ENCODE measurements at regions not wholly inside any gene's neighbourhood (a gene's known extent, or its start where the extent isn't known, plus 50 kb on each side); places are given as distances from the start of the nearest gene placed in this dataset.

DNA sequence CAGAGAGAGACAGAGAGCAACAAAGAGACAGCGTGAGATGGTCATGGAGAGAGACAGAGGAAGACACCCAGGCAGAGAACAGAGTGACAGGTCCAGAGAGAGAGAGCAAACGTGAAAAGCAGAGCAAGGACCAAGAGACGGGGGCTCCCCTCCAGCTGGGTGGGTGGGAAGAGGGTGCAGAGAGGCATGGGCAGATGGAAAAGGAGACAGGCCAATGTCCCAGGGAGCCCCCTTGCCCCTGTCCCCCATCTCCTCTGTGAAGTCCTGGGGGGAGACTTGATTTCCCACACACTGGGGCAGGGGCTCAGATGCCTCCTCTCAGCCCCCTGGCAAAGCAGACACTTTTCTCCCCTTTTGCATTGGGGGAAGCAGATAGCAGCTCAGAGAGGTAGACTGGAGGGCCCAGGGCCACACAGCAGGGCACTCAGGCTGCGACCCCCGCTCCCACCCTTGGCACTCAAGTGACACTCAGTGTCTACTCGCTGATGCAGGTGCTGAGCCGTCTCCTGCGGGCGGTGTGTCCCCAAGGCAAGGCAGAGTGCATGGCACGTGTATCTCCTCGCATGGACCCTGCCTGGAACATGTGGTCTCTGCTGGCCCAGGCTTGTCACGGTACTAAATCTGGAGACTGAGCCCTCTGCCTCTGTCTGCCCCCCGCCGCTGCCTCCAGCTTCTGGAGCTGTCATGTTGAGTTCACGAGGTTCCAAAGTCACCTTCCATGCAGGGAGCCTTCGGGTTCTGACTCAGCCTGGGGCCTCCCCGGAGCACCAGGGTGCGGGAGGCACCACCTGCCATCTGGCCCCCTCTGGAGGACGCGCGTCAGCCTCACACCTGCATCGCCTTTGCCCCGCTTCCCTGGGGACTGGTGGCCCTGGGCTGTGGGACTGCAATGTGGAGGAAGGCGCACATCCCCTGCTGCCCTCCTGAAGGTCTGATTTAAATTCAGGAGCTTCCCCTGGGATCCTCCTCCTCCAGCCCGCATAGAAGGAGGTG, 215.9 kb upstream of the GSE1 start:
- no peak overlapping the region for H3K4me3 ChIP-seq (ENCODE audit: low read length)
- H3K4me2 ChIP-seq (ENCODE audit: low read length): no peak overlapping the region
- no peak overlapping the region for H2BK15ac ChIP-seq (replicated peaks; ENCODE audit: low read depth)
- peak overlapping the region; percentile 6 for H2AK5ac ChIP-seq (ENCODE audit: low read length)
- no peak overlapping the region for H4K8ac ChIP-seq (ENCODE audit: low read depth, low read length)
- no peak overlapping the region for H3K4ac ChIP-seq (ENCODE audit: low read depth, low read length)
- H3K27ac ChIP-seq (ENCODE audit: low read depth, low read length): no peak overlapping the region
- no peaks in the 10 kb centered on the region for H3K79me1 ChIP-seq (ENCODE audit: low read length)
- H4K5ac ChIP-seq (ENCODE audit: low read length): no peak overlapping the region
- H3K56ac ChIP-seq (ENCODE audit: low read length): no peak overlapping the region
- H2BK120ac ChIP-seq (ENCODE audit: low read depth, low read length): no peak overlapping the region
- no peak overlapping the region for H3K23ac ChIP-seq (ENCODE audit: low read length)
- no peaks in the 10 kb centered on the region for H3K36me3 ChIP-seq (ENCODE audit: control insufficient read depth, insufficient read depth, low read length)
- H3K79me2 ChIP-seq (ENCODE audit: control insufficient read depth, insufficient read depth, low read length): no peaks in the 10 kb centered on the region
- H3K18ac ChIP-seq (ENCODE audit: low read length): no peak overlapping the region
- DNase-seq: no peak
- no peak overlapping the region for H2BK5ac ChIP-seq (ENCODE audit: low read length)
- WGBS (ENCODE audit: extremely low coverage, insufficient coverage, low lambda C conversion rate): no CpG with 5 or more reads among the region's 25 CpGs
- peaks cover 4% of the 10 kb centered on the region for H3K4me1 ChIP-seq (ENCODE audit: control insufficient read depth, low read depth, low read length)
- H3K9ac ChIP-seq (ENCODE audit: low read length): no peak overlapping the region
- H3K27me3 ChIP-seq (ENCODE audit: insufficient read depth, low read length, poor library complexity): no peaks in the 10 kb centered on the region

DNA sequence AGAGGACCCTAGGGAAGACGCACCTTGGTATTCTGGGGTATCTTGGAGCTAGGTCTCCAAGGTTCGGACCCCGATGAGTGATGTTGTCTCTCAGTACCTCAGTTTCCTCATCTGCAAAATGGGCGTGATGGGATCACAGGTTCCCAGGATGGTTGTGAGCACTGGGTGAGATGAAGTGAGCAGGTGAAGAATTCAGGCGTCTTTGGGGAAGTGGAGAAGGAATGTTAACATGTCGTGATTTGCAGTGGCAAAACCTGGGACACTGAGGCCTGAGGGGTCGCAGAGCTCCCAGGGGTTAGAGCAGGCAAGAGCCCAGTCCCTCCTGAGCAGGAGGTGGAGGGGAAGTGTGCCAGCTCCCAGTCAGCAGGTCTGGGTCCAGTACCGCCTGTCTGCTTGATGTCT, 215.1 kb upstream of the GSE1 start:
- Histone ChIP-seq H3K56ac (ENCODE audit: low read length) (no peak overlapping the region), H2BK120ac (ENCODE audit: low read depth, low read length) (no peak overlapping the region), H3K36me3 (ENCODE audit: control insufficient read depth, insufficient read depth, low read length) (no peaks in the 10 kb centered on the region), H3K4me2 (ENCODE audit: low read length) (no peak overlapping the region), H3K27ac (ENCODE audit: low read depth, low read length) (no peak overlapping the region), H3K23ac (ENCODE audit: low read length) (no peak overlapping the region), H3K4ac (ENCODE audit: low read depth, low read length) (no peak overlapping the region), H3K79me1 (ENCODE audit: low read length) (no peaks in the 10 kb centered on the region), H3K4me3 (ENCODE audit: low read length) (no peak overlapping the region), H2BK5ac (ENCODE audit: low read length) (no peak overlapping the region), H3K18ac (ENCODE audit: low read length) (no peak overlapping the region), H4K8ac (ENCODE audit: low read depth, low read length) (no peak overlapping the region), H2BK15ac (replicated peaks; ENCODE audit: low read depth) (no peak overlapping the region), H3K4me1 (ENCODE audit: control insufficient read depth, low read depth, low read length) (peaks cover 4% of the 10 kb centered on the region), H2AK5ac (ENCODE audit: low read length) (no peak overlapping the region), H3K27me3 (ENCODE audit: insufficient read depth, low read length, poor library complexity) (no peaks in the 10 kb centered on the region), H4K5ac (ENCODE audit: low read length) (no peak overlapping the region), H3K9ac (ENCODE audit: low read length) (no peak overlapping the region), H3K79me2 (ENCODE audit: control insufficient read depth, insufficient read depth, low read length) (no peaks in the 10 kb centered on the region)
- no CpG with 5 or more reads among the region's 8 CpGs for WGBS (ENCODE audit: extremely low coverage, insufficient coverage, low lambda C conversion rate)
- DNase-seq: no peak

DNA sequence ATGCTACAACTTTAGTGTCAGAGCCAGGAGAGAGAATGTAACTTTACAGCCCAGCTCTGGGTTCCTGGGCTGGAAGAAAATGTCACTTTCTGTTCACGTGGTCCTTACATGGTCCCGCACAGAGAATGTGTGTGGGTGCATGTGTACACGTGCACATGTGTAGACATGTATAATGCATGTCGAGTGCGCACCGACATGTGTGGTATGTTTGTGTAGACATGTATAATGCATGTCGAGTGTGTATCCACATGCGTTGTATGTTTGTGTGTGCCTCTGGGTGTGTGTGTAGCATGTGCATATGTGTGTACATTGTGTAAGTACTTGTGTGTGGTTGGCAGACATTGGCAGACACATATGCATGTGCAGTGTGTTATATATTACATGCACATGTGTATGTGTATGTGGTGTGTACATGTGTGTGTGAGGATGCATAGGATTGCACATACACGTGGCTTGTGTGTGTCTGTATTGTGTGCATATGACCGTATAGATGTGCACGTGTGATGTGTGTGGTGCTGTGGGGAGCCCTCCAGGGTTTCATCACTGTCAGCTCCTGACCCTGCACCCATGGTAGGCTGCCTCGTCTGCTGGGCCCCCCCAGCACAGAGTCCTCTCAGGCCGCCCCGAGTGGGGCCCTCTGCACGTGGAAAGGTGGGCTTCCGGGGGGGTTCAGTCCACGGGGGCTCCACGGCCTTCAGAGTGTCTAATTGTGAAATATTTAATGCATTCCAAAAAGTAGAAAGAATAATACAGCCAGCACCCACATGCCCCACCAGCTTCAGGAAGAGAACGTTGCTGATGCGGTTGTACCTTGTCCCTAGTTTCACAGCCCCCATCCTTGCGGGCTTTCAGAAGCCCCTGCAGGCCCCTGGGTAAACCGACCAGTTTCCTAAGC, 214.2 kb upstream of the GSE1 start:
- H3K4me1 ChIP-seq (ENCODE audit: control insufficient read depth, low read depth, low read length): peaks cover 4% of the 10 kb centered on the region
- no peak overlapping the region for H3K9ac ChIP-seq (ENCODE audit: low read length)
- H3K79me2 ChIP-seq (ENCODE audit: control insufficient read depth, insufficient read depth, low read length): no peaks in the 10 kb centered on the region
- H4K5ac ChIP-seq (ENCODE audit: low read length): no peak overlapping the region
- no peak overlapping the region for H3K4me3 ChIP-seq (ENCODE audit: low read length)
- DNase-seq: no peak
- WGBS (ENCODE audit: extremely low coverage, insufficient coverage, low lambda C conversion rate): no CpG with 5 or more reads among the region's 22 CpGs
- H3K4ac ChIP-seq (ENCODE audit: low read depth, low read length): no peak overlapping the region
- no peak overlapping the region for H2BK15ac ChIP-seq (replicated peaks; ENCODE audit: low read depth)
- H3K27ac ChIP-seq (ENCODE audit: low read depth, low read length): no peak overlapping the region
- no peak overlapping the region for H4K8ac ChIP-seq (ENCODE audit: low read depth, low read length)
- H2AK5ac ChIP-seq (ENCODE audit: low read length): no peak overlapping the region
- H3K36me3 ChIP-seq (ENCODE audit: control insufficient read depth, insufficient read depth, low read length): no peaks in the 10 kb centered on the region
- no peak overlapping the region for H3K56ac ChIP-seq (ENCODE audit: low read length)
- H3K79me1 ChIP-seq (ENCODE audit: low read length): no peaks in the 10 kb centered on the region
- no peak overlapping the region for H2BK120ac ChIP-seq (ENCODE audit: low read depth, low read length)
- no peaks in the 10 kb centered on the region for H3K27me3 ChIP-seq (ENCODE audit: insufficient read depth, low read length, poor library complexity)
- no peak overlapping the region for H3K23ac ChIP-seq (ENCODE audit: low read length)
- no peak overlapping the region for H3K4me2 ChIP-seq (ENCODE audit: low read length)
- H3K18ac ChIP-seq (ENCODE audit: low read length): no peak overlapping the region
- H2BK5ac ChIP-seq (ENCODE audit: low read length): no peak overlapping the region

DNA sequence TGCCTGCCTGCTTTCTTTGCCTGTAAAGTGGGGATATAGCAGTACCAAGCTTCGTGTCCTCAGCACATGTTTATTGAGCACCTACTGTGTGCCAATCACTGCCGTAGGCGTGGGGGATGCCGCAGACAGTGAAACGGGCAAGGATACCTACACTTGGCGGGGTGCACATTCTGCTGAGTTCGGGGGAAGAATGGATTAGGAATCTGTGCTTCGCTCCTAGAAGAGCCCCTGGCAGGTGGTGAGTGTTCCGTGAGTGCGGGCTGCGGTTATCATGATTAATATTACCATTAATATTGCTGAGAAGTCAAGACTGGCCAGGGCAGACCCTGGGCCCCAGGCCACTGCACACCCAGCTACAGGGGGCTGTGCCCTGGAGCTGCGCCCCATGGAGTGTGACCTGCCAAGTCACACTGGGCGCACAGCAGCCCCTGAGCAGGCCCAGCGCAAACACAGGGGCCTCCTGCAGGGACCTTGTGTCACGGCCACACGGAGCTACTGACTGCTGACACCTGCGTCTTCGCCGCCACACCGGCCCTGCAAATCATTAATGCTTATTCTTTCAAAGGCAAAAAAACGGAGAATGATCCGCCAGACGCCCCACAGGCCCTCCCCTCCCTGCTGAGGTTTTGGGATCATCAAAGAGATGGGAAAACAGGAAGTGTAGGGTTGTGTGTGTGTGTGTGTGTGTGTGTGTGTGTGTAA, 213.4 kb upstream of the GSE1 start:
- Histone ChIP-seq H3K4me2 (ENCODE audit: low read length) (no peak overlapping the region), H2AK5ac (ENCODE audit: low read length) (no peak overlapping the region), H2BK15ac (replicated peaks; ENCODE audit: low read depth) (no peak overlapping the region), H3K79me1 (ENCODE audit: low read length) (no peaks in the 10 kb centered on the region), H3K56ac (ENCODE audit: low read length) (no peak overlapping the region), H4K5ac (ENCODE audit: low read length) (no peak overlapping the region), H3K23ac (ENCODE audit: low read length) (no peak overlapping the region), H3K27me3 (ENCODE audit: insufficient read depth, low read length, poor library complexity) (no peaks in the 10 kb centered on the region), H3K9ac (ENCODE audit: low read length) (no peak overlapping the region), H3K4ac (ENCODE audit: low read depth, low read length) (no peak overlapping the region), H3K27ac (ENCODE audit: low read depth, low read length) (no peak overlapping the region), H3K36me3 (ENCODE audit: control insufficient read depth, insufficient read depth, low read length) (no peaks in the 10 kb centered on the region), H2BK120ac (ENCODE audit: low read depth, low read length) (no peak overlapping the region), H3K18ac (ENCODE audit: low read length) (no peak overlapping the region), H3K4me3 (ENCODE audit: low read length) (no peak overlapping the region), H3K4me1 (ENCODE audit: control insufficient read depth, low read depth, low read length) (peaks cover 4% of the 10 kb centered on the region), H3K79me2 (ENCODE audit: control insufficient read depth, insufficient read depth, low read length) (no peaks in the 10 kb centered on the region), H4K8ac (ENCODE audit: low read depth, low read length) (no peak overlapping the region), H2BK5ac (ENCODE audit: low read length) (no peak overlapping the region)
- DNase-seq: no peak
- no CpG with 5 or more reads among the region's 23 CpGs for WGBS (ENCODE audit: extremely low coverage, insufficient coverage, low lambda C conversion rate)

DNA sequence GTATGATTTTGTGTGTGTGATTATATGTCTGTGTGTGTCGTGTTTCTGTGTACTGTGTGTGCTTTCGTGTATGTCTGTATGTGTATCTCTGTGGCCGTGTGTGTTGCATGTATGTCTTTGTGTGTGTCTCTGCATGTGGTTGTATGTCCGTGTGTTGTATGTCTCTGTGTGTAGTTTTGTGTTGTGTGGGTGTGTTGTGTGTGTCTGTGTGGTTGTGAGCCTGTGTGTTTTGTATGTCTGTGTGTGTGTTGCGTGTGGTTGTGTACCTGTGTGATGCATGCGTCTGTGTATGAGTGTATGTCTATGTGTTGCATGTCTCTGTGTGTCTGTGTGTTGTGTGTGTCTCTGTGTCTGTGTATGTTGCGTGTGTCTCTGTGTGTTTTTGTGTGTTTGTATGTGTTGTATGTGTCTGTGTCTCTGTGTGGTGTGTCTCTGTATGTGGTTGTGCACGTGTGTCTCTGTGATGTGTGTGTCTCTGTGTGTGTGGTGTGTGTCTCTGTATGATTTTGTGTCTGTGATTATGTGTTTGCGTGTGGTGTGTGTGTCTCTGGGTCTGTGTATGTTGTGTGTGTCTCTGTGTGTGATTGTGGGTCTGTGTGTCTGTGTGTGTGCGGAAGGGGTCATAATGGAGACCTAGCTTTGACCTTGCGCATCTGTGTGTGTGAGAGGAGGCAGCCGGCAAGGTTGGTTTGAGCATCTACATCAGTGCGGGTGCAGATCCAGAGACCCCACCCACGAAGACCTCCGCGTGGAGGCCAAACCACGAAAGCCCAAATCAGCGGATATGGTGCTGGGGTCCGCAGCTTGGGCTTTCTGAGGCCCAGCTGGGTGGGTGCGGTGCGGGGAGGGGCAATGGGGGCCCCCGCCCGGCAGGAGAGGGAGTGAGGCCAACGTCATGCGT, 212.6 kb upstream of the GSE1 start:
- Histone ChIP-seq H4K5ac (ENCODE audit: low read length) (no peak overlapping the region), H3K27ac (ENCODE audit: low read depth, low read length) (no peak overlapping the region), H3K56ac (ENCODE audit: low read length) (no peak overlapping the region), H2AK5ac (ENCODE audit: low read length) (no peak overlapping the region), H3K4ac (ENCODE audit: low read depth, low read length) (no peak overlapping the region), H3K27me3 (ENCODE audit: insufficient read depth, low read length, poor library complexity) (no peaks in the 10 kb centered on the region), H3K79me2 (ENCODE audit: control insufficient read depth, insufficient read depth, low read length) (no peaks in the 10 kb centered on the region), H3K4me1 (ENCODE audit: control insufficient read depth, low read depth, low read length) (peaks cover 4% of the 10 kb centered on the region), H3K79me1 (ENCODE audit: low read length) (no peaks in the 10 kb centered on the region), H3K4me2 (ENCODE audit: low read length) (no peak overlapping the region), H3K18ac (ENCODE audit: low read length) (no peak overlapping the region), H3K9ac (ENCODE audit: low read length) (no peak overlapping the region), H4K8ac (ENCODE audit: low read depth, low read length) (no peak overlapping the region), H3K36me3 (ENCODE audit: control insufficient read depth, insufficient read depth, low read length) (no peaks in the 10 kb centered on the region), H3K4me3 (ENCODE audit: low read length) (no peak overlapping the region), H2BK5ac (ENCODE audit: low read length) (no peak overlapping the region), H2BK15ac (replicated peaks; ENCODE audit: low read depth) (no peak overlapping the region), H2BK120ac (ENCODE audit: low read depth, low read length) (no peak overlapping the region), H3K23ac (ENCODE audit: low read length) (no peak overlapping the region)
- no CpG with 5 or more reads among the region's 25 CpGs for WGBS (ENCODE audit: extremely low coverage, insufficient coverage, low lambda C conversion rate)
- DNase-seq: no peak

Data from mesendoderm (in vitro differentiated cells).